Endothelial cell (in vitro differentiated cells): ENCODE measurements at regions not wholly inside any gene's neighbourhood (a gene's known extent, or its start where the extent isn't known, plus 50 kb on each side); places are given as distances from the start of the nearest gene placed in this dataset.

ENCODE experiments used
- DNase-seq: peaks from one replicate; pipeline ENCODE4 v3.0.0; 2021; ENCODE audit warnings: low spot score
- H3K27ac Mint-ChIP-seq: one replicate; pipeline ENCODE4 v1.8.0; 2021; ENCODE audit warnings: mixed read lengths, inconsistent platforms; ENCODE audit not compliant: unreplicated experiment
- H3K27me3 Mint-ChIP-seq: one replicate; pipeline ENCODE4 v1.8.0; 2021; ENCODE audit warnings: mild to moderate bottlenecking, moderate library complexity, mixed read lengths, inconsistent platforms; ENCODE audit not compliant: unreplicated experiment
- H3K36me3 Mint-ChIP-seq: one replicate; pipeline ENCODE4 v1.8.0; 2021; ENCODE audit warnings: mild to moderate bottlenecking, low read depth, mixed read lengths, inconsistent platforms; ENCODE audit not compliant: unreplicated experiment
- H3K4me1 Mint-ChIP-seq: one replicate; pipeline ENCODE4 v1.8.0; 2021; ENCODE audit warnings: mild to moderate bottlenecking, mixed read lengths, inconsistent platforms; ENCODE audit not compliant: unreplicated experiment
- H3K4me3 Mint-ChIP-seq: one replicate; pipeline ENCODE4 v1.8.0; 2021; ENCODE audit warnings: mild to moderate bottlenecking, mixed read lengths, inconsistent platforms; ENCODE audit not compliant: unreplicated experiment
- H3K9me3 Mint-ChIP-seq: one replicate; pipeline ENCODE4 v1.8.0; 2021; ENCODE audit warnings: mixed read lengths, inconsistent platforms; ENCODE audit not compliant: unreplicated experiment
- CTCF ChIP-seq: fragments of 200-600 bp; sonication (generic); IDR thresholded peaks from one replicate; pipeline ENCODE4 v1.5.0; 2021; ENCODE audit warnings: antibody characterized with exemption; ENCODE audit not compliant: unreplicated experiment

GRCh38 chr18:55079067-55079466 is 119.8 kb upstream of the CCDC68 start:
- Mint-ChIP-seq H3K4me3 (no peak overlapping the region), H3K36me3 (no peaks in the 10 kb centered on the region), H3K27me3 (no peaks in the 10 kb centered on the region), H3K4me1 (no peaks in the 10 kb centered on the region), H3K27ac (no peak overlapping the region), H3K9me3 (no peaks in the 10 kb centered on the region)
- DNase-seq, result no peak
- TF ChIP-seq CTCF, result no peak

GRCh38 chr18:55078303-55078932 is 119.2 kb upstream of the CCDC68 start:
- H3K27ac Mint-ChIP-seq, result no peak overlapping the region
- H3K4me1 Mint-ChIP-seq, result no peaks in the 10 kb centered on the region
- H3K4me3 Mint-ChIP-seq, result no peak overlapping the region
- no peak for DNase-seq
- no peaks in the 10 kb centered on the region for H3K27me3 Mint-ChIP-seq
- H3K36me3 Mint-ChIP-seq, result no peaks in the 10 kb centered on the region
- H3K9me3 Mint-ChIP-seq, result no peaks in the 10 kb centered on the region
- TF ChIP-seq CTCF, result no peak

- no peak for TF ChIP-seq CTCF
- Mint-ChIP-seq H3K27ac (no peak overlapping the region), H3K9me3 (no peaks in the 10 kb centered on the region), H3K36me3 (no peaks in the 10 kb centered on the region), H3K4me3 (no peak overlapping the region), H3K27me3 (no peaks in the 10 kb centered on the region), H3K4me1 (no peaks in the 10 kb centered on the region)
- DNase-seq, result no peak
These were observed 117.5 kb upstream of the CCDC68 start for GRCh38 chr18:55076643-55077218.

GRCh38 chr18:55073834-55074233 is 114.6 kb upstream of the CCDC68 start:
- H3K27me3 Mint-ChIP-seq, result no peaks in the 10 kb centered on the region
- H3K9me3 Mint-ChIP-seq, result no peaks in the 10 kb centered on the region
- H3K36me3 Mint-ChIP-seq, result no peaks in the 10 kb centered on the region
- no peak overlapping the region for H3K4me3 Mint-ChIP-seq
- no peaks in the 10 kb centered on the region for H3K4me1 Mint-ChIP-seq
- H3K27ac Mint-ChIP-seq, result no peak overlapping the region
- DNase-seq, result no peak
- no peak for TF ChIP-seq CTCF

- Mint-ChIP-seq H3K4me1 (no peaks in the 10 kb centered on the region), H3K27ac (no peak overlapping the region), H3K9me3 (no peaks in the 10 kb centered on the region), H3K36me3 (no peaks in the 10 kb centered on the region), H3K27me3 (no peaks in the 10 kb centered on the region), H3K4me3 (no peak overlapping the region)
- TF ChIP-seq CTCF, result no peak
- DNase-seq, result no peak
These were observed 113.9 kb upstream of the CCDC68 start for GRCh38 chr18:55073116-55073515.
